Kidney (tissue), 13 donors: ENCODE measurements at regions not wholly inside any gene's neighbourhood (a gene's known extent, or its start where the extent isn't known, plus 50 kb on each side); places are given as distances from the start of the nearest gene placed in this dataset.

Experiments
- DNase-seq, 5 donors: peaks; one replicate each; pipeline ENCODE4 v3.0.0-alpha.2; 2013 to 2020
- FAIRE-seq: peaks from 2 replicates; lab custom pipeline; 2012; peaks lifted over from hg19 to GRCh38; lab: Jason Lieb, UNC
- H3K27ac ChIP-seq, 2 donors: one replicate each; pipeline ENCODE4 v1.7.0; 2013; ENCODE audit warnings: low read depth in 2 of 2, low read length in 2 of 2, inconsistent platforms in 1 of 2
- H3K27me3 ChIP-seq: one replicate; pipeline ENCODE4 v1.7.1; 2013; ENCODE audit warnings: low read length, inconsistent platforms; ENCODE audit not compliant: control insufficient read depth, insufficient read depth
- H3K36me3 ChIP-seq, 3 donors: one replicate each; pipeline versions ENCODE4 v1.7.0 to v1.7.1; 2013; ENCODE audit warnings: low read length in 3 of 3, control low read depth in 1 of 3, inconsistent platforms in 1 of 3; ENCODE audit not compliant: insufficient read depth in 3 of 3, control insufficient read depth in 2 of 3
- H3K4me1 ChIP-seq, 3 donors: one replicate each; pipeline versions ENCODE4 v1.7.0 to v1.7.1; 2013; ENCODE audit warnings: low read length in 3 of 3, inconsistent platforms in 1 of 3, low read depth in 1 of 3; ENCODE audit not compliant: control insufficient read depth in 2 of 3, insufficient read depth in 2 of 3
- H3K4me3 ChIP-seq, 3 donors: one replicate each; pipeline versions ENCODE4 v1.7.0 to v1.8.1; 2013; ENCODE audit warnings: low read length in 3 of 3, control low read depth in 1 of 3, inconsistent platforms in 1 of 3
- H3K9ac ChIP-seq, 3 donors: one replicate each; pipeline versions ENCODE4 v1.7.0 to v1.7.1; 2013; ENCODE audit warnings: low read length in 3 of 3, control low read depth in 1 of 3, inconsistent platforms in 1 of 3
- H3K9me3 ChIP-seq, 3 donors: one replicate each; pipeline versions ENCODE4 v1.7.0 to v1.7.1; 2013; ENCODE audit warnings: low read length in 3 of 3, control low read depth in 1 of 3, inconsistent platforms in 1 of 3; ENCODE audit not compliant: control insufficient read depth in 2 of 3, insufficient read depth in 1 of 3
- intact Hi-C: fragments of 100-400 bp; cut with DNase I; formaldehyde crosslinking; loops from one replicate; pipeline ENCODE4 v1.11.1; 2022
- TF ChIP-seq, protein P1 (sequence below): IDR thresholded peaks from 3 replicates; pipeline ENCODE4 v1.5.1; 2012; ENCODE audit warnings: mild to moderate bottlenecking, moderate library complexity, borderline replicate concordance; ENCODE audit not compliant: insufficient read depth; ENCODE audit errors: extremely low read depth
- donor health status: control.
- donor health status: control.
- donor health status: control.
- donor health status: control.
- donor health status: control.
- donor health status: DM: yes; HTN: yes; CAD: no.
- donor health status: Normal renal cell carcinoma (clear cell type).

DNA sequence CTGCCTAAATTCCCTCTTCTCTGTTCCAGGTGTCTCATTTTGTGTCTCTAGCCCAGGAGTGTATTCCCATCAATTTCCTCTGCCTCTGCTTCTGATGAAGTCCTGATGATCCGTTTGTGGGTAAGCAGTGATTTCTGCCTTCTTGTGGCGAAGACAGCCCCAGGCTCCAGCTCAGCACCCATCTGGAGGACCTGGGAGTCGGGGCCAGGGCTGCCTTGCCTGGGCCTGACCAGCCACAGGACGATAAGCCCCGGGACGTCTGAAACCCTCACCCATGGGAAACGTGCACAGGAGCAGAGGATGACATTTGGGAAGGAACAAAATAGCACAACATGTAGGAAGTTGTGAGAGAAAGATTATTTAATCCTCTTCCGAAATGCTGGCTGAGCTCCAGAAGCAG, 206.9 kb downstream of the FBXO15 start:
- H3K9ac ChIP-seq = no peak overlapping the region
- no peak overlapping the region for H3K4me3 ChIP-seq
- no peaks in the 10 kb centered on the region for H3K27me3 ChIP-seq
- FAIRE-seq (no peak), DNase-seq (no peak)
- no peaks in the 10 kb centered on the region for H3K9me3 ChIP-seq
- intact Hi-C loops = no loop called here
- no peak overlapping the region for H3K27ac ChIP-seq
- H3K4me1 ChIP-seq = no peaks in the 10 kb centered on the region
- no peaks in the 10 kb centered on the region for H3K36me3 ChIP-seq
- TF ChIP-seq, protein P1, sequence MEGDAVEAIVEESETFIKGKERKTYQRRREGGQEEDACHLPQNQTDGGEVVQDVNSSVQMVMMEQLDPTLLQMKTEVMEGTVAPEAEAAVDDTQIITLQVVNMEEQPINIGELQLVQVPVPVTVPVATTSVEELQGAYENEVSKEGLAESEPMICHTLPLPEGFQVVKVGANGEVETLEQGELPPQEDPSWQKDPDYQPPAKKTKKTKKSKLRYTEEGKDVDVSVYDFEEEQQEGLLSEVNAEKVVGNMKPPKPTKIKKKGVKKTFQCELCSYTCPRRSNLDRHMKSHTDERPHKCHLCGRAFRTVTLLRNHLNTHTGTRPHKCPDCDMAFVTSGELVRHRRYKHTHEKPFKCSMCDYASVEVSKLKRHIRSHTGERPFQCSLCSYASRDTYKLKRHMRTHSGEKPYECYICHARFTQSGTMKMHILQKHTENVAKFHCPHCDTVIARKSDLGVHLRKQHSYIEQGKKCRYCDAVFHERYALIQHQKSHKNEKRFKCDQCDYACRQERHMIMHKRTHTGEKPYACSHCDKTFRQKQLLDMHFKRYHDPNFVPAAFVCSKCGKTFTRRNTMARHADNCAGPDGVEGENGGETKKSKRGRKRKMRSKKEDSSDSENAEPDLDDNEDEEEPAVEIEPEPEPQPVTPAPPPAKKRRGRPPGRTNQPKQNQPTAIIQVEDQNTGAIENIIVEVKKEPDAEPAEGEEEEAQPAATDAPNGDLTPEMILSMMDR = no peak

DNA sequence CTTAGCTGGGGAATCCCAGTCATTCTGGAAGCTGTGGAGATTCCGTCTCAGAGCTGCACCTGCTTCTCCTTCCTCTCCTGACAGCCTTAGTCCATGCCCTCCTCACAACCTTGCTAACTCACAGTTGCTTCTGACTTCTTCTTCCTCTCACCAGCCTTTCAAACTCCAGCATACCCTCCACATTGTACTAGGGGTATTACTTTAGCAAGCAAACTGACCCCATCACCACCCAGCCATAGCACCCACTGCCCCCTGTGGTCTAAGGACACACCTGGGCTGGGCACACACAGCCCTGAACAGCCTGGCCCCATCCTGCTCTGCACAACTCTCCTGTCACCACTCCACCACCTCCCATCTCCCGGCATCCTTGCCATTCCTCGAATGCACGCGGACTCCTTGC, 208.2 kb downstream of the FBXO15 start:
- H3K27me3 ChIP-seq = no peaks in the 10 kb centered on the region
- H3K4me1 ChIP-seq = no peaks in the 10 kb centered on the region
- H3K9me3 ChIP-seq = no peaks in the 10 kb centered on the region
- DNase-seq (no peak), FAIRE-seq (no peak)
- TF ChIP-seq, protein P1 = no peak
- no peak overlapping the region for H3K27ac ChIP-seq
- H3K9ac ChIP-seq = no peak overlapping the region
- H3K36me3 ChIP-seq = no peaks in the 10 kb centered on the region
- H3K4me3 ChIP-seq = no peak overlapping the region
- intact Hi-C loops = no loop called here

GRCh38 chr18:73933685-73934084, 213.9 kb downstream of the FBXO15 start:
- intact Hi-C loops = no loop called here
- H3K9me3 ChIP-seq = no peaks in the 10 kb centered on the region
- H3K4me1 ChIP-seq = no peaks in the 10 kb centered on the region
- no peak overlapping the region for H3K27ac ChIP-seq
- TF ChIP-seq, protein P1 = no peak
- DNase-seq (no peak), FAIRE-seq (no peak)
- H3K36me3 ChIP-seq = no peaks in the 10 kb centered on the region
- no peaks in the 10 kb centered on the region for H3K27me3 ChIP-seq
- no peak overlapping the region for H3K9ac ChIP-seq
- H3K4me3 ChIP-seq = no peak overlapping the region

GRCh38 chr18:73932976-73933375, 214.7 kb downstream of the FBXO15 start:
- intact Hi-C loops = no loop called here
- FAIRE-seq = no peak

More at GRCh38 chr18:73932976-73933375, 214.7 kb downstream of the FBXO15 start:
- H3K9me3 ChIP-seq = no peaks in the 10 kb centered on the region
- TF ChIP-seq, protein P1 = no peak
- H3K27me3 ChIP-seq = no peaks in the 10 kb centered on the region
- no peak for DNase-seq
- H3K4me3 ChIP-seq = no peak overlapping the region
- H3K4me1 ChIP-seq = no peaks in the 10 kb centered on the region
- H3K9ac ChIP-seq = no peak overlapping the region
- H3K27ac ChIP-seq = no peak overlapping the region
- H3K36me3 ChIP-seq = no peaks in the 10 kb centered on the region
